SK-N-SH (cell line): ENCODE measurements at regions not wholly inside any gene's neighbourhood (a gene's known extent, or its start where the extent isn't known, plus 50 kb on each side); places are given as distances from the start of the nearest gene placed in this dataset.

ENCODE experiments used
- CTCF ChIA-PET: fragments of 300-600, 350-600 bp; formaldehyde crosslinking; extraction: SDS; loops from one replicate; lab custom pipeline; 2021; lab: Yijun Ruan, JAX
- POLR2A ChIA-PET: fragments of 350-600 bp; sonication (Branson Sonifier 250); formaldehyde crosslinking; extraction: SDS; loops from one replicate; lab custom pipeline; 2020; ENCODE audit warnings: antibody characterized with exemption, inconsistent platforms; lab: Yijun Ruan, JAX
- DNase-seq: peaks from one replicate; pipeline ENCODE4 v3.0.0; 2012
- H2AFZ ChIP-seq: fragments of 200-600 bp; sonication (generic); 2 replicates; pipeline ENCODE4 v1.8.1; 2016; ENCODE audit warnings: antibody characterized with exemption, mild to moderate bottlenecking, low read depth
- H3F3A ChIP-seq: fragments of 200-600 bp; sonication (generic); replicated peaks from 2 replicates; pipeline ENCODE3; 2016; ENCODE audit warnings: antibody characterized with exemption, mild to moderate bottlenecking; ENCODE audit not compliant: insufficient read depth
- H3K27ac ChIP-seq, 2 experiments: fragments of 200-500 bp in 1 of 2; fragments of 200-600 bp in 1 of 2; sonication (Bioruptor generic) in 1 of 2; sonication (generic), shearing (Covaris generic) in 1 of 2; 2 replicates each; pipeline versions ENCODE4 v1.5.1 to v1.6.1; 2014 to 2016; ENCODE audit warnings: low read depth in 2 of 2, inconsistent platforms in 1 of 2, low read length in 1 of 2, mild to moderate bottlenecking in 1 of 2, mixed read lengths in 1 of 2
- H3K27me3 ChIP-seq: fragments of 200-600 bp; sonication (generic), shearing (Covaris generic); 2 replicates; pipeline ENCODE4 v1.6.1; 2016; ENCODE audit warnings: mixed run types; ENCODE audit not compliant: insufficient read depth
- H3K36me3 ChIP-seq, 2 experiments: fragments of 200-500 bp in 1 of 2; fragments of 200-600 bp in 1 of 2; sonication (Bioruptor generic) in 1 of 2; sonication (generic) in 1 of 2; replicated peaks in 1 of 2; 2 replicates each; pipeline versions ENCODE3 to v1.5.1; 2014 to 2016; ENCODE audit warnings: low read length in 1 of 2, mild to moderate bottlenecking in 1 of 2; ENCODE audit not compliant: insufficient read depth in 2 of 2, control insufficient read depth in 1 of 2
- H3K4me1 ChIP-seq, 2 experiments: fragments of 200-500 bp in 1 of 2; fragments of 200-600 bp in 1 of 2; sonication (Bioruptor generic) in 1 of 2; sonication (generic), shearing (Covaris generic) in 1 of 2; 2 replicates each; pipeline versions ENCODE4 v1.5.1 to v1.6.1; 2014 to 2016; ENCODE audit warnings: low read depth in 1 of 2, low read length in 1 of 2, mixed run types in 1 of 2; ENCODE audit not compliant: insufficient read depth in 2 of 2, control insufficient read depth in 1 of 2
- H3K4me2 ChIP-seq: fragments of 200-600 bp; sonication (generic), shearing (Covaris generic); 2 replicates; pipeline ENCODE4 v1.6.1; 2017; ENCODE audit warnings: mixed run types
- H3K4me3 ChIP-seq, 2 experiments: fragments of 200-500 bp in 1 of 2; fragments of 200-600 bp in 1 of 2; sonication (Bioruptor generic) in 1 of 2; sonication (generic), shearing (Covaris generic) in 1 of 2; 2 replicates each; pipeline versions ENCODE4 v1.5.1 to v1.8.1; 2014 to 2016; ENCODE audit warnings: low read depth in 2 of 2, inconsistent platforms in 1 of 2, low read length in 1 of 2, mild to moderate bottlenecking in 1 of 2, mixed read lengths in 1 of 2, moderate library complexity in 1 of 2
- H3K79me2 ChIP-seq: fragments of 200-600 bp; sonication (generic); 2 replicates; pipeline ENCODE4 v1.8.1; 2017; ENCODE audit warnings: mild to moderate bottlenecking; ENCODE audit not compliant: insufficient read depth
- H3K9ac ChIP-seq: fragments of 200-600 bp; sonication (generic); 2 replicates; pipeline ENCODE4 v1.6.1; 2017; ENCODE audit warnings: mixed run types
- H3K9me2 ChIP-seq: fragments of 200-600 bp; sonication (generic); 2 replicates; pipeline ENCODE4 v1.6.1; 2017; ENCODE audit warnings: mixed run types
- H3K9me3 ChIP-seq: fragments of 200-600 bp; sonication (generic); 2 replicates; pipeline ENCODE4 v1.6.1; 2017; ENCODE audit warnings: mixed run types, mild to moderate bottlenecking, moderate library complexity
- H4K20me1 ChIP-seq: fragments of 200-600 bp; sonication (generic); 2 replicates; pipeline ENCODE4 v1.6.1; 2017; ENCODE audit warnings: mild to moderate bottlenecking, mixed run types; ENCODE audit not compliant: insufficient read depth
- CHD2 ChIP-seq: fragments of 150-350 bp; IDR thresholded peaks from 2 replicates; pipeline ENCODE4 v1.6.1; 2018; ENCODE audit warnings: low read length; ENCODE audit not compliant: partially characterized antibody
- ELF1 ChIP-seq: IDR thresholded peaks from 2 replicates; pipeline ENCODE4 v1.4.0; 2012
- EZH2phosphoT487 ChIP-seq: fragments of 200-600 bp; sonication (generic); IDR thresholded peaks from 2 replicates; pipeline ENCODE4 v1.6.1; 2017; ENCODE audit warnings: low read depth, mixed run types, mild to moderate bottlenecking, antibody characterized with exemption, moderate library complexity, borderline replicate concordance
- GATA2 ChIP-seq: sonication (generic); formaldehyde crosslinking; IDR thresholded peaks from 2 replicates; pipeline ENCODE4 v1.5.0; 2020; ENCODE audit warnings: mild to moderate bottlenecking, missing genetic modification reagents
- REST ChIP-seq: IDR thresholded peaks from 2 replicates; pipeline ENCODE4 v1.6.1; 2012; ENCODE audit warnings: mild to moderate bottlenecking, low read depth, low read length, moderate library complexity
- RXRA ChIP-seq: IDR thresholded peaks from 2 replicates; pipeline ENCODE4 v1.4.0; 2012; ENCODE audit warnings: low read depth, mild to moderate bottlenecking, borderline replicate concordance
- SIN3A ChIP-seq: IDR thresholded peaks from 2 replicates; pipeline ENCODE4 v1.6.1; 2012; ENCODE audit warnings: low read depth, mild to moderate bottlenecking, low read length, moderate library complexity, borderline replicate concordance
- TCF12 ChIP-seq: IDR thresholded peaks from 2 replicates; pipeline ENCODE4 v1.4.0; 2012
- USF1 ChIP-seq: IDR thresholded peaks from 2 replicates; pipeline ENCODE4 v1.4.0; 2012; ENCODE audit warnings: low read depth, borderline replicate concordance
- WGBS: methylation state at CpG from one replicate; pipeline ENCODE4 v1.1.6; 2017; ENCODE audit warnings: low lambda C conversion rate; 5-methylcytosine and 5-hydroxymethylcytosine counted together

- CTCF ChIA-PET: no interaction called here
- WGBS: 92% methylated on average over 8 of the region's 8 CpGs
Measured at GRCh38 chr17:71163813-71164122, 957.1 kb upstream of the SOX9 start.

GRCh38 chr17:71164561-71164960 is 956.3 kb upstream of the SOX9 start:
- 66% methylated on average over 3 of the region's 3 CpGs for WGBS
- no peaks in the 10 kb centered on the region for H3K79me2 ChIP-seq
- no peak overlapping the region for H3K9ac ChIP-seq
- peaks cover 0 to 14% of the 10 kb centered on the region in 2 experiments; a peak in 2 of 4 replicates for H3K4me1 ChIP-seq
- H3K4me3 ChIP-seq: no peak overlapping the region
- no peak overlapping the region for H3K4me2 ChIP-seq
- no peaks in the 10 kb centered on the region for H3K36me3 ChIP-seq
- no peaks in the 10 kb centered on the region for H3K9me3 ChIP-seq
- no peak overlapping the region for H3K27ac ChIP-seq
- no peaks in the 10 kb centered on the region for H3F3A ChIP-seq
- CTCF ChIA-PET: no interaction called here
- DNase-seq: no peak
- no peaks in the 10 kb centered on the region for H3K9me2 ChIP-seq
- POLR2A ChIA-PET: no interaction called here
- peak overlapping the region; percentile 20; the same call in 1 of the 2 replicates for H2AFZ ChIP-seq
- no peaks in the 10 kb centered on the region for H3K27me3 ChIP-seq
- TF ChIP-seq ELF1: no peak
- no peak for TF ChIP-seq REST
- TF ChIP-seq SIN3A: no peak
- TF ChIP-seq, all 33 proteins: peak for 0
- no peaks in the 10 kb centered on the region for H4K20me1 ChIP-seq

More at GRCh38 chr17:71163813-71164122, 957.1 kb upstream of the SOX9 start:
- H3K4me3 ChIP-seq: no peak overlapping the region
- H3K9ac ChIP-seq: no peak overlapping the region
- H3K36me3 ChIP-seq: no peaks in the 10 kb centered on the region
- H3K4me2 ChIP-seq: no peak overlapping the region
- H3F3A ChIP-seq: no peaks in the 10 kb centered on the region
- H2AFZ ChIP-seq: no peak overlapping the region
- no peaks in the 10 kb centered on the region for H3K79me2 ChIP-seq
- TF ChIP-seq GATA2 (CRISPR knock-in tag) (no peak), USF1 (no peak), RXRA (no peak), EZH2phosphoT487 (no peak), CHD2 (no peak), TCF12 (no peak)
- no peaks in the 10 kb centered on the region for H3K9me3 ChIP-seq
- no peaks in the 10 kb centered on the region for H3K9me2 ChIP-seq
- H3K27ac ChIP-seq: peak overlapping the region in 1 of 2 experiments; percentile 64; a peak in 1 of 4 replicates
- POLR2A ChIA-PET: no interaction called here
- H3K27me3 ChIP-seq: no peaks in the 10 kb centered on the region
- peaks cover 0 to 14% of the 10 kb centered on the region in 2 experiments; a peak in 2 of 4 replicates for H3K4me1 ChIP-seq
- no peak for DNase-seq
- H4K20me1 ChIP-seq: no peaks in the 10 kb centered on the region
